ENCODE measurements at regions not wholly inside any gene's neighbourhood (a gene's known extent, or its start where the extent isn't known, plus 50 kb on each side); places are given as distances from the start of the nearest gene placed in this dataset.

DNA sequence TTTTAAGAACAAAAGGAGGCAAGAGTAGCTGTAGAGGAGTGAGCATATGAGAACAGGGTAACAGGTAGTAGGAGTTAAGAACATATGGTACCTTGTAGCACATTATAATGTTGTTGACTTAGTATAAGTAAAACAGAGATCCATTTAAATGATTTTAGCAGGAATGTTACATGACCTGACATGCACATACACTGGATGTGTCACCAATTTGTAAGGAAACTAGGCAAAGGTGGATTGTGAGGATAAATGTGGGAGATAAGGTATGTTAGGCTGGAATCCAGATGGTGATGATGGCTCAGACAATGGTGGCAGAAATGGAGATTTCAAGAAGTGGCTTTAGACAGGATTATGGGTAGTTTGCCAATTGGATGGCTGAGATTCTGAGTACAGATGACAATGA, 443.1 kb upstream of the DAB2 start:
- no peak for ATAC-seq (ENCODE audit: insufficient read depth, low FRiP score)
- peaks cover 0 to 4% (median 0%) of the 10 kb centered on the region in 5 donors for H3K4me1 ChIP-seq (ENCODE audit: control insufficient read depth in 5 of 5, insufficient read depth in 5 of 5, low read length in 5 of 5)
- DNase-seq = no peak
- no peak overlapping the region for H3K4me3 ChIP-seq
- no peaks in the 10 kb centered on the region for H3K36me3 ChIP-seq (ENCODE audit: control insufficient read depth in 4 of 4, insufficient read depth in 4 of 4, low read length in 4 of 4)
- no peak overlapping the region for H3K27ac ChIP-seq (ENCODE audit: low read depth in 1 of 2, low read length in 1 of 2)
- TF ChIP-seq, protein P1, sequence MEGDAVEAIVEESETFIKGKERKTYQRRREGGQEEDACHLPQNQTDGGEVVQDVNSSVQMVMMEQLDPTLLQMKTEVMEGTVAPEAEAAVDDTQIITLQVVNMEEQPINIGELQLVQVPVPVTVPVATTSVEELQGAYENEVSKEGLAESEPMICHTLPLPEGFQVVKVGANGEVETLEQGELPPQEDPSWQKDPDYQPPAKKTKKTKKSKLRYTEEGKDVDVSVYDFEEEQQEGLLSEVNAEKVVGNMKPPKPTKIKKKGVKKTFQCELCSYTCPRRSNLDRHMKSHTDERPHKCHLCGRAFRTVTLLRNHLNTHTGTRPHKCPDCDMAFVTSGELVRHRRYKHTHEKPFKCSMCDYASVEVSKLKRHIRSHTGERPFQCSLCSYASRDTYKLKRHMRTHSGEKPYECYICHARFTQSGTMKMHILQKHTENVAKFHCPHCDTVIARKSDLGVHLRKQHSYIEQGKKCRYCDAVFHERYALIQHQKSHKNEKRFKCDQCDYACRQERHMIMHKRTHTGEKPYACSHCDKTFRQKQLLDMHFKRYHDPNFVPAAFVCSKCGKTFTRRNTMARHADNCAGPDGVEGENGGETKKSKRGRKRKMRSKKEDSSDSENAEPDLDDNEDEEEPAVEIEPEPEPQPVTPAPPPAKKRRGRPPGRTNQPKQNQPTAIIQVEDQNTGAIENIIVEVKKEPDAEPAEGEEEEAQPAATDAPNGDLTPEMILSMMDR (IDR thresholded peaks at IDR 0.05; ENCODE audit: control extremely low read depth, extremely low read depth) = no peak
- H3K9ac ChIP-seq (ENCODE audit: insufficient read depth in 1 of 2, low read length in 2 of 2) = no peak overlapping the region
- no peaks in the 10 kb centered on the region for H3K27me3 ChIP-seq (ENCODE audit: control insufficient read depth in 3 of 3, insufficient read depth in 3 of 3, low read length in 2 of 3)
- H3K9me3 ChIP-seq (ENCODE audit: control insufficient read depth in 4 of 4, insufficient read depth in 3 of 4, low read length in 3 of 4) = peaks cover 0 to 3% (median 0%) of the 10 kb centered on the region in 4 donors

DNA sequence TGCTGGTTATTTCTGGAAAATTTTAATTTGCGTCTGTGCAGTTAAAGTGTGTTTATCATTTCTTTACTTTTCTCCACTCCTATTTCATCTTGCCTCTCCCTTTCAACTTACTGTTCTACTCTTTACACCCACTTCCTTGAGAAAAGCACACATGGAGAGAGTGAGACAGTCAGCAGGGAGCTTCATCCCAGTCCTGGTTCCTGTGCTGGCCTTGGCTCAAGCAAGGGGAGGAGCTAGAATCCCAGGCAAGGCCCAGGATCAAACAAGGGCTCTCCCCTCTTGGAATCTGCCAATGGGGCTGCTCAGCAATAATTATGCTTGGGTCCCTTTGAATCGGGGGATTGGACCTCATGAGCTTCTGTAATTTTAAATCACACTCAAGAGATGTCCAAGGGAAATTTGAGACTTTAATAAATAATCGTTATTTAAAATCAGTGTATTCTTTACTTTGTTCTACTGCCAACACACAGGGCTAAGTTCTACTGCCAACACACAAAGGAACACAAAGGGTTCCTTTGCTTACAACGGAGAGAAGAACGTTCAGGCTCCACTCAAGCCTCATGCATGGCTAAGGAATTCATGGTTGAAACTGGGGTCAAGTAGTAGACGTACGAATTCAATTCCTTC, 439.3 kb upstream of the DAB2 start:
- H3K27ac ChIP-seq (ENCODE audit: low read depth in 1 of 2, low read length in 1 of 2) = no peak overlapping the region

DNA sequence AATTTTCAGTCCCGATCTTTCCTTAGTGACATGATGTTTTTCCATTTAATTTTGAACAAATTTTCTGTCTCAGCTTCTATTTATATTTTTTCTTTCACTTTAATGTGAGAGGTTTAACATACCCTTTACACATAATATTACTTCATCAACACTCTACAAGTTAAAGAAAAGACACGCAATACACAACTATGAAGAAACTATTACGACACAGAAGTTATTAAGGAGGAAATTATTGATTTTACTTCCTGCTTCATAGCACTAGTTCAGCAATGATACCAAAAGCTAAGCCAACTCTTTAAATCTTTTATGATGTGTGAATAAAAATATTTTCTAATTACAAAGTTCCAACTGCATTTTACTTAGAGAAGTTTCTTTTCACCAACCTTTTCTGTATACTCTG, 432.3 kb upstream of the DAB2 start:
- 47 to 59% methylated on average over 3 of the region's 3 CpGs for WGBS, 2 donors
- ATAC-seq (ENCODE audit: insufficient read depth, low FRiP score) (no peak), DNase-seq (peak in 2 of 3 donors; percentile 29 to 38)
- Histone ChIP-seq H3K36me3 (ENCODE audit: control insufficient read depth in 4 of 4, insufficient read depth in 4 of 4, low read length in 4 of 4) (no peaks in the 10 kb centered on the region), H3K27me3 (ENCODE audit: control insufficient read depth in 3 of 3, insufficient read depth in 3 of 3, low read length in 2 of 3) (no peaks in the 10 kb centered on the region), H3K4me1 (ENCODE audit: control insufficient read depth in 5 of 5, insufficient read depth in 5 of 5, low read length in 5 of 5) (peaks cover 0 to 12% (median 0%) of the 10 kb centered on the region in 5 donors), H3K9ac (ENCODE audit: insufficient read depth in 1 of 2, low read length in 2 of 2) (no peak overlapping the region), H3K4me3 (no peak overlapping the region), H3K27ac (ENCODE audit: low read depth in 1 of 2, low read length in 1 of 2) (no peak overlapping the region), H3K9me3 (ENCODE audit: control insufficient read depth in 4 of 4, insufficient read depth in 3 of 4, low read length in 3 of 4) (no peaks in the 10 kb centered on the region)
- TF ChIP-seq, protein P1 (IDR thresholded peaks at IDR 0.05; ENCODE audit: control extremely low read depth, extremely low read depth) = no peak

More for the DNA sequence above, 439.3 kb upstream of the DAB2 start:
- Histone ChIP-seq H3K4me3 (no peak overlapping the region), H3K9ac (ENCODE audit: insufficient read depth in 1 of 2, low read length in 2 of 2) (no peak overlapping the region), H3K4me1 (ENCODE audit: control insufficient read depth in 5 of 5, insufficient read depth in 5 of 5, low read length in 5 of 5) (peaks cover 0 to 4% (median 0%) of the 10 kb centered on the region in 5 donors), H3K27me3 (ENCODE audit: control insufficient read depth in 3 of 3, insufficient read depth in 3 of 3, low read length in 2 of 3) (no peaks in the 10 kb centered on the region), H3K9me3 (ENCODE audit: control insufficient read depth in 4 of 4, insufficient read depth in 3 of 4, low read length in 3 of 4) (no peaks in the 10 kb centered on the region), H3K36me3 (ENCODE audit: control insufficient read depth in 4 of 4, insufficient read depth in 4 of 4, low read length in 4 of 4) (no peaks in the 10 kb centered on the region)
- TF ChIP-seq, protein P1 (IDR thresholded peaks at IDR 0.05; ENCODE audit: control extremely low read depth, extremely low read depth) = no peak
- ATAC-seq (ENCODE audit: insufficient read depth, low FRiP score) = no peak
- WGBS, 2 donors = 67 to 80% methylated on average over 7 of the region's 7 CpGs
- peak; percentile 15 to 74 (median 60) for DNase-seq
